OCI-LY1 (cell line): ENCODE measurements at regions not wholly inside any gene's neighbourhood (a gene's known extent, or its start where the extent isn't known, plus 50 kb on each side); places are given as distances from the start of the nearest gene placed in this dataset.

Experiments
- EZH2 ChIP-seq: fragments of 200-600 bp; sonication (generic), shearing (Covaris generic); IDR thresholded peaks from 2 replicates; pipeline ENCODE4 v1.8.0; 2017; ENCODE audit warnings: borderline replicate concordance, mixed run types, mild to moderate bottlenecking, antibody characterized with exemption, low read length, moderate library complexity, mixed read lengths
- TF ChIP-seq, protein P1 (sequence below): fragments of 200-600 bp; sonication (generic), shearing (Covaris generic); IDR thresholded peaks from 2 replicates; pipeline ENCODE4 v1.5.1; 2017; ENCODE audit warnings: mild to moderate bottlenecking, antibody characterized with exemption, low read length, moderate library complexity, mixed read lengths

DNA sequence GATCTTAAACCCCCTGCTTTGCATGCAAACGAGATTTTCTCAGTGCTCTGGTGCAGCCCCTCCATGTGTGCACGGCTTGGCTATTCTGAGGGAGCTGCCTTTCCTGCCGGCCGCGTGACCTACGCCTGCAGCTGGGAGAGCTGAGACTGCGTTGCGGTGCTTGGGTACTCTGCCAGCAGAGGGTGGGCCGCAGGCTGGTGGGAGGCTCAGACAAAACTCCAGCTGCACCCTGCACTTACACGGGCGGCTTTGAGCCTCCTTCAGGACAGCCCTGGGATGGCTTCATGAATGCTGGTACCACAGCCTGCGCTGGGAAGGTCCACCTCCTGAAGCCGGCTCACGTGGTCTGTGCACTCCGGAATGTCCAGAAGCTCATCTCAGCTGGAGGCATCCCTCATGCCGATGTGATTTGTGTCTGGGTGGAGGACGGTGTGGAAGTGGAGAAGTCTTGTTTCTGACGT, 223.7 kb downstream of the DLL1 start:
- TF ChIP-seq EZH2: no peak
- TF ChIP-seq, protein P1, sequence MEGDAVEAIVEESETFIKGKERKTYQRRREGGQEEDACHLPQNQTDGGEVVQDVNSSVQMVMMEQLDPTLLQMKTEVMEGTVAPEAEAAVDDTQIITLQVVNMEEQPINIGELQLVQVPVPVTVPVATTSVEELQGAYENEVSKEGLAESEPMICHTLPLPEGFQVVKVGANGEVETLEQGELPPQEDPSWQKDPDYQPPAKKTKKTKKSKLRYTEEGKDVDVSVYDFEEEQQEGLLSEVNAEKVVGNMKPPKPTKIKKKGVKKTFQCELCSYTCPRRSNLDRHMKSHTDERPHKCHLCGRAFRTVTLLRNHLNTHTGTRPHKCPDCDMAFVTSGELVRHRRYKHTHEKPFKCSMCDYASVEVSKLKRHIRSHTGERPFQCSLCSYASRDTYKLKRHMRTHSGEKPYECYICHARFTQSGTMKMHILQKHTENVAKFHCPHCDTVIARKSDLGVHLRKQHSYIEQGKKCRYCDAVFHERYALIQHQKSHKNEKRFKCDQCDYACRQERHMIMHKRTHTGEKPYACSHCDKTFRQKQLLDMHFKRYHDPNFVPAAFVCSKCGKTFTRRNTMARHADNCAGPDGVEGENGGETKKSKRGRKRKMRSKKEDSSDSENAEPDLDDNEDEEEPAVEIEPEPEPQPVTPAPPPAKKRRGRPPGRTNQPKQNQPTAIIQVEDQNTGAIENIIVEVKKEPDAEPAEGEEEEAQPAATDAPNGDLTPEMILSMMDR: no peak
